ENCODE measurements at regions not wholly inside any gene's neighbourhood (a gene's known extent, or its start where the extent isn't known, plus 50 kb on each side); places are given as distances from the start of the nearest gene placed in this dataset.

DNA sequence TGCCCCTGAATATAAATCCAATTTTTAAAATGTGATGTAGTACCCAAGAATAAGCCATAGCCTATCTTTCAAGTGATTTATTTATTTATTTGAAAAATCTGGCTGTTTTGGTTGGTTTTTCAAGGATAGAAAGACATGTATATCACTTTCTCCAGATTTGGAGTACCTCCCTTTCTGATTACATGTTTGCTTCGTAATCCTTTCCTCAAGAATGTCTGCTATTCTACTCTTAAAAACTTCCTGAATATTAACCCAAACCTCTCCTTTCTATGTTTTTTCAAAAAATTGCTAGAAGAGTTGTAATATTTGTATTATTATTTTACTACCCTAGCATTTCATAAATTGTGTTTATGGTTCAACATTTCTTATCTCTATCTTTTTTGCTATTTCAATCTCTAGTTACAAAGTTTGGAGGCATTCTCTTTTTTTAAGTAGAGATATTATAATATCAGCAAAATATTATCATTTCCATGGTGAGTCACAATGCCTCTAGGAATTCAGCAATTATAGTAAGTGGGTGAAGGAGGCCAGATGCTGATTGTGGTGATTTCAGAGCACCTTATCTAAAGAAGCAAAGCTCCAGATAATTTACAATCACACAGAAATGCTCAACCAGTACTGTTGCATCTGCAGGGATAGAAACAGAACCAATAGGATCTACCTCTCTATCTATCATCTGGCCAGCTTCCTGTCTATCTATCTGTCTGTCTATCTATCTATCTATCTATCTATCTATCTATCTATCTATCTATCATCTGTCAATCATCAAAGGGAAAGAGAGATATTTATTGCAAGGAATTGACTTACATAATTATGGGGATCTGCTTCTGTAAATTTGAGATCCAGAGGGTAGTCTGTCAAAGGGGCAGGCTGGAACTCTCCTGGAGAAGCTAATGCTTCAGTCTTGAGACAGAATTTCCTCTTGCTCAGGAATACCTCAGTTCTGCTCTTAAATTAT is 412.5 kb upstream of the SEMA3C start:
- peak; percentile 18 for DNase-seq (ENCODE audit: low read depth, low spot score)
- TF ChIP-seq, protein P1, sequence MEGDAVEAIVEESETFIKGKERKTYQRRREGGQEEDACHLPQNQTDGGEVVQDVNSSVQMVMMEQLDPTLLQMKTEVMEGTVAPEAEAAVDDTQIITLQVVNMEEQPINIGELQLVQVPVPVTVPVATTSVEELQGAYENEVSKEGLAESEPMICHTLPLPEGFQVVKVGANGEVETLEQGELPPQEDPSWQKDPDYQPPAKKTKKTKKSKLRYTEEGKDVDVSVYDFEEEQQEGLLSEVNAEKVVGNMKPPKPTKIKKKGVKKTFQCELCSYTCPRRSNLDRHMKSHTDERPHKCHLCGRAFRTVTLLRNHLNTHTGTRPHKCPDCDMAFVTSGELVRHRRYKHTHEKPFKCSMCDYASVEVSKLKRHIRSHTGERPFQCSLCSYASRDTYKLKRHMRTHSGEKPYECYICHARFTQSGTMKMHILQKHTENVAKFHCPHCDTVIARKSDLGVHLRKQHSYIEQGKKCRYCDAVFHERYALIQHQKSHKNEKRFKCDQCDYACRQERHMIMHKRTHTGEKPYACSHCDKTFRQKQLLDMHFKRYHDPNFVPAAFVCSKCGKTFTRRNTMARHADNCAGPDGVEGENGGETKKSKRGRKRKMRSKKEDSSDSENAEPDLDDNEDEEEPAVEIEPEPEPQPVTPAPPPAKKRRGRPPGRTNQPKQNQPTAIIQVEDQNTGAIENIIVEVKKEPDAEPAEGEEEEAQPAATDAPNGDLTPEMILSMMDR (IDR thresholded peaks at IDR 0.05; ENCODE audit: low read depth, low read length): no peak
- in situ Hi-C loops (cut with HindIII; ENCODE audit: low sequenced_read_pairs): no loop called here
- H3K4me3 ChIP-seq (ENCODE audit: low read depth, low read length): no peak overlapping the region

DNA sequence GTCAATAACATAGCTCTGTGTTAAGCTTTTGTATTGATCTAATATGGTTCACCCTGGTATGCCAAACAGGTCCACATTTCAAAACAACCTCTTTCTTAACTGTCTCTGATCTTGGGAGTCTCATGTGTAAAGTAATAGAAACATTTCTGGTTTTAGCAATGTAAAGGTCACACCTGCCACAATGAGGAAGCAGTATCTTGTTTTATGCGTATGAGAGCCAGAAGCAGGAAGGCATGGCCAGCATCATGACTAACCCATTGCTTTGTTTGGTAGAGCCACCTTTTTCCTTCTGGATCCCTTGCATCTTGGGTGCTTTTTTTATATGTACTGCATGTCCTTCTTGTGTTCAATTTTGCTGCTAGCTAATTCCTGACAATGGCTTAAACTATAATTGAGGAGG is 411.3 kb upstream of the SEMA3C start:
- DNase-seq (ENCODE audit: low read depth, low spot score): no peak
- TF ChIP-seq, protein P1 (IDR thresholded peaks at IDR 0.05; ENCODE audit: low read depth, low read length): no peak
- H3K4me3 ChIP-seq (ENCODE audit: low read depth, low read length): no peak overlapping the region
- in situ Hi-C loops (cut with HindIII; ENCODE audit: low sequenced_read_pairs): no loop called here

DNA sequence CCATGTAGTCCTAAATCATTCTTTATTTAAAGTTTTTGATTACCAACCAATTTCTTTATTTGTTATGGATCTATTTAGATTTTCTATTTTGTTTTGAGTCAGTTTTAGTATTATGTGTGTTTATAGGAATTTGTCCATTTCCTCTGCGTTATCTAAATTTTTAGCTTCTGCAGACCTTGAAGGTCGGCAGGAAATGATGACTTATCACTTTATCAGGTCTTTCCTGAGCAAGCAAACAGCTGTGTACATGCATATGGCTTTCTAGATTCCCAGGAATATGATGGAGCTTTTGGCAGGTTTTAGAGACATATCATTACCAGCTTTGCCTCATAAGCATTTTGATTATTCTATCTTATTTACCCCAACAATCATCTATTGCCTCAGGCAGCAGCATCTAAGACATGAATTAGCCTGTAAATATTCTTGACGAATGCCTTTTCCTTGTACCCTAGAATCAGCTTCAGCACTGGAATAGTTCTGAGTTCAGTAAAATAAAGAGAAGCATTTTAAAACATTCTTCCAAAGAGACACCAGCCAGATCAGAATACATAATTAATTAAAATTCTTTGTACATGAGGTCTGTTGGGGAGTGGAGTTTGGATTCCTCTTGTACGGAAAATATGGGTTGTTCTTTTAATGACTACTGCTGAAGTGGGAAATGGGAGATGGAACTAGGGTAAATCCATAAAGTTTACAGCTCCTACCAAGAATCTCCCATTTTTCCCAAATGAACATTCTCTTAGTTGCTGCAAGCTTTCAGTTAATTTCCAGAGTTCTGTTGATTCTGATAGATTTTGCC is 408.8 kb upstream of the SEMA3C start:
- in situ Hi-C loops (cut with HindIII; ENCODE audit: low sequenced_read_pairs): no loop called here
- TF ChIP-seq, protein P1 (IDR thresholded peaks at IDR 0.05; ENCODE audit: low read depth, low read length): no peak
- DNase-seq (ENCODE audit: low read depth, low spot score): no peak
- H3K4me3 ChIP-seq (ENCODE audit: low read depth, low read length): no peak overlapping the region

DNA sequence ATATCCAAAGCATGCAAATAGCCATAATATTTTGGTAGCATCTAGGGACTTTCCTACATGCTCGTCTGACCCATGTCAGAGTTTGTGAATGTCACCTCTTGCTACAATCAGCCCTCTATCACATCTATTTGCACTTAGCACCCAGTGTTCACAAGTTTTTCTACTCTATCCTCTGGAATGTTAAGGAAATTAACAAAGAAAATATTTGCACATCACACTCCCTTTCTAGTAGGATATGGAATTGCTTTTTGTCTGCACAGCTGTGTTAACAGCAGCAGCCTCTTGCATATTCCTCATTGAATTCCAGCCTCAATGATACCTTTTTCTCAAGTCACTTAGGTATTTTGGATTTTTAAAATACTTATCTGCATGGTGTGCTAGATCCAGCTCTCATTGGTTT is 403.1 kb upstream of the SEMA3C start:
- no peak for DNase-seq (ENCODE audit: low read depth, low spot score)
- no peak overlapping the region for H3K4me3 ChIP-seq (ENCODE audit: low read depth, low read length)
- in situ Hi-C loops (cut with HindIII; ENCODE audit: low sequenced_read_pairs): no loop called here
- TF ChIP-seq, protein P1 (IDR thresholded peaks at IDR 0.05; ENCODE audit: low read depth, low read length): no peak

DNA sequence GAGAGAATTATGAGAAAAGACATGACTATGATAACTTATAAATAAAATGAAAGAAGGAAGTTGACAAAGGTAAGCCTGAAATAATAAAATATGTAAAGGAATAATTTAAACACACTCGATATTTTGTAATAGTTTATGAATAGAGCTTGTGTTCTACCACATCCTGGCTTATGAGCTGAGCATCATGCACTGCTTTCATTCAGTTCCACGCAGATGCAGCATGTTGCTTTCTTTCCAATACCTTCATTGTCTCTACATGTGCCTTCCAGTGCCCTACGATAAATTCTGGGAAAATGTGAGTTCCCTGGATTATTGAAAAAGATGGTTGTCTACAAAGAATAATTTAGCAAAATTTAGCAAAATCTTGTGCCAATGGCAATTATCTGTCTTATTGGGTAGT is 398.9 kb upstream of the SEMA3C start:
- DNase-seq (ENCODE audit: low read depth, low spot score): no peak
- TF ChIP-seq, protein P1 (IDR thresholded peaks at IDR 0.05; ENCODE audit: low read depth, low read length): no peak
- no peak overlapping the region for H3K4me3 ChIP-seq (ENCODE audit: low read depth, low read length)
- in situ Hi-C loops (cut with HindIII; ENCODE audit: low sequenced_read_pairs): no loop called here

DNA sequence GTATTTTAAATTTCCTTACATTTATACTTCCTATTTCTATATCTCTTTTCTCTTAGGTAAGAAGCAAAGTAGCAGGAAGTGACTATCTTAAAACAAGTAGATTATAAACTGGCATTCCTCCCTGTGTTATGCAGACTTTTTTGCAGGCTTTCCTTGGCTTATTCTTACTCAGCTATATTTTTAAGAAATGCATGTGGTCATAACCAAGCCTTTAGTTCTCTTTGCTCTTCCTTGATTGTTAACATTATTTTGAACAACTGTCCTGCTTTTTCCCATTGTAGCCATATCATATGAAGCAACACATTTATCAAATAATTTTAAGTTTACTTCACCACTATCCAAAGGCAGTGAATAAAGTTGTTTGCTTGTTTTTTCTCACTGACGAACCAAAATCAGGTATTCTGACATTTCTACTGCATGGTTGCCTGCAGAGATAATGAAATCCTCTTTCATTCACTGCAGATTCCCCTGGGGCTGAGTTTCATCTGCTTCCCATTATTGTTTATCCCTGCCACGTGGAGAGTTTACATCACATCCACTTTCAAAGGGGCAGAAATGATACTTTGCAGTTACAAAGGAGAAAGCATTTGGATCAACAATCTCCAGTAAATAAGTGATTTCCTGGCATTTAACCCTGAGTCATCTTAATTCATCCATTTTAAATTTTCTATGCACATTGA is 389.9 kb upstream of the SEMA3C start:
- in situ Hi-C loops (cut with HindIII; ENCODE audit: low sequenced_read_pairs): no loop called here
- H3K4me3 ChIP-seq (ENCODE audit: low read depth, low read length): no peak overlapping the region
- no peak for DNase-seq (ENCODE audit: low read depth, low spot score)
- TF ChIP-seq, protein P1 (IDR thresholded peaks at IDR 0.05; ENCODE audit: low read depth, low read length): no peak

Measured in astrocyte of the spinal cord (primary cell).